Inflammatory macrophage (primary cell): ENCODE measurements at regions not wholly inside any gene's neighbourhood (a gene's known extent, or its start where the extent isn't known, plus 50 kb on each side); places are given as distances from the start of the nearest gene placed in this dataset.

ENCODE experiments used
- DNase-seq, 2 donors: peaks; one replicate each; pipeline ENCODE4 v3.0.0-alpha.2; 2020 to 2022

- DNase-seq: no peak
Observed at GRCh38 chr12:125583071-125583470, 517.8 kb downstream of the AACS start.

- DNase-seq: no peak
Observed at GRCh38 chr12:125586441-125586840, 521.2 kb downstream of the AACS start.

- no peak for DNase-seq
Observed at GRCh38 chr12:125593269-125593668, 528.0 kb downstream of the AACS start.

- no peak for DNase-seq
Observed at GRCh38 chr12:125604976-125605375, 539.7 kb downstream of the AACS start.

- DNase-seq: no peak
Observed at GRCh38 chr12:125606312-125606711, 541.1 kb downstream of the AACS start.

GRCh38 chr12:125610292-125610691 lies 545.1 kb downstream of the AACS start:
- DNase-seq: no peak

GRCh38 chr12:125610971-125611370 lies 545.7 kb downstream of the AACS start:
- no peak for DNase-seq

GRCh38 chr12:125614058-125614457 lies 548.8 kb downstream of the AACS start:
- no peak for DNase-seq

- no peak for DNase-seq
Observed at GRCh38 chr12:125619723-125620122, 554.5 kb downstream of the AACS start.

- DNase-seq: no peak
Observed at GRCh38 chr12:125633686-125634085, 568.5 kb downstream of the AACS start.

GRCh38 chr12:125634813-125635212 lies 569.6 kb downstream of the AACS start:
- DNase-seq: no peak

- DNase-seq: no peak
Observed at GRCh38 chr12:125639826-125640225, 574.6 kb downstream of the AACS start.

GRCh38 chr12:125643055-125643454 lies 577.8 kb downstream of the AACS start:
- DNase-seq: no peak

- DNase-seq: no peak
Observed at GRCh38 chr12:125645724-125646123, 580.5 kb downstream of the AACS start.

- no peak for DNase-seq
Observed at GRCh38 chr12:125650587-125650986, 585.4 kb downstream of the AACS start.

- no peak for DNase-seq
Observed at GRCh38 chr12:125651625-125652024, 586.4 kb downstream of the AACS start.

GRCh38 chr12:125652681-125653080 lies 587.4 kb downstream of the AACS start:
- DNase-seq: no peak

GRCh38 chr12:125657681-125658080 lies 592.4 kb downstream of the AACS start:
- no peak for DNase-seq

- no peak for DNase-seq
Observed at GRCh38 chr12:125674554-125675338, 609.5 kb downstream of the AACS start.

- no peak for DNase-seq
Observed at GRCh38 chr12:125676366-125676765, 611.1 kb downstream of the AACS start.

GRCh38 chr12:125677829-125678228 lies 612.6 kb downstream of the AACS start:
- no peak for DNase-seq

- DNase-seq: no peak
Observed at GRCh38 chr12:125678589-125678993, 613.4 kb downstream of the AACS start.

- peak in 1 of 2 donors; percentile 9 for DNase-seq
Observed at GRCh38 chr12:125683748-125684381, 618.6 kb downstream of the AACS start.
